HEK293T (cell line): ENCODE measurements at regions not wholly inside any gene's neighbourhood (a gene's known extent, or its start where the extent isn't known, plus 50 kb on each side); places are given as distances from the start of the nearest gene placed in this dataset.

Source experiments
- CTCF ChIA-PET: fragments of 350-600 bp; formaldehyde crosslinking; extraction: SDS; loops from one replicate; lab custom pipeline; 2021; ENCODE audit warnings: antibody characterized with exemption, inconsistent platforms; lab: Yijun Ruan, JAX
- POLR2A ChIA-PET: fragments of 350-600 bp; formaldehyde crosslinking; extraction: SDS; loops from one replicate; lab custom pipeline; 2020; ENCODE audit warnings: antibody characterized with exemption, inconsistent platforms; lab: Yijun Ruan, JAX
- DNase-seq: peaks from one replicate; pipeline ENCODE4 v3.0.0; 2012; ENCODE audit warnings: mixed read lengths; ENCODE audit errors: extremely low spot score
- ARNT ChIP-seq: fragments of 450-650 bp; IDR thresholded peaks from 2 replicates; pipeline ENCODE4 v1.6.1; 2017; ENCODE audit warnings: mild to moderate bottlenecking
- BHLHE40 ChIP-seq: fragments of 450-650 bp; IDR thresholded peaks from 2 replicates; pipeline ENCODE4 v1.6.1; 2016; ENCODE audit warnings: mild to moderate bottlenecking, moderate library complexity, borderline replicate concordance
- CTBP1 ChIP-seq: fragments of 450-650 bp; IDR thresholded peaks from 2 replicates; pipeline ENCODE4 v1.6.1; 2016; ENCODE audit warnings: borderline replicate concordance
- ELF4 ChIP-seq: fragments of 450-650 bp; IDR thresholded peaks from 2 replicates; pipeline ENCODE4 v1.6.1; 2017; ENCODE audit warnings: antibody characterized with exemption
- FOXA1 ChIP-seq: fragments of 450-650 bp; IDR thresholded peaks from 2 replicates; pipeline ENCODE4 v1.6.1; 2016; ENCODE audit warnings: mild to moderate bottlenecking
- FOXK2 ChIP-seq: fragments of 450-650 bp; IDR thresholded peaks from 2 replicates; pipeline ENCODE4 v1.6.1; 2016; ENCODE audit warnings: mild to moderate bottlenecking
- FOXM1 ChIP-seq: fragments of 450-650 bp; IDR thresholded peaks from 2 replicates; pipeline ENCODE4 v1.6.1; 2017; ENCODE audit warnings: mild to moderate bottlenecking, borderline replicate concordance
- HDGF ChIP-seq: fragments of 450-650 bp; IDR thresholded peaks from 2 replicates; pipeline ENCODE4 v1.6.1; 2017; ENCODE audit warnings: antibody characterized with exemption, borderline replicate concordance
- L3MBTL2 ChIP-seq: fragments of 450-650 bp; conservative IDR thresholded peaks from 2 replicates; pipeline ENCODE4 v1.6.1; 2016; ENCODE audit warnings: mild to moderate bottlenecking
- LEF1 ChIP-seq: fragments of 450-650 bp; IDR thresholded peaks from 2 replicates; pipeline ENCODE4 v1.6.1; 2017; ENCODE audit warnings: mild to moderate bottlenecking, borderline replicate concordance
- NFRKB ChIP-seq: fragments of 450-650 bp; IDR thresholded peaks from 2 replicates; pipeline ENCODE4 v1.6.1; 2016; ENCODE audit warnings: mild to moderate bottlenecking, moderate library complexity
- PKNOX1 ChIP-seq: fragments of 450-650 bp; IDR thresholded peaks from 2 replicates; pipeline ENCODE4 v1.6.1; 2016
- SP1 ChIP-seq: fragments of 450-650 bp; IDR thresholded peaks from 2 replicates; pipeline ENCODE4 v1.6.1; 2017
- SUZ12 ChIP-seq: fragments of 450-650 bp; IDR thresholded peaks from 2 replicates; pipeline ENCODE4 v1.6.1; 2016; ENCODE audit warnings: mild to moderate bottlenecking
- TARDBP ChIP-seq: fragments of 450-650 bp; IDR thresholded peaks from 2 replicates; pipeline ENCODE4 v1.6.1; 2016
- ZNF384 ChIP-seq: fragments of 450-650 bp; IDR thresholded peaks from 2 replicates; pipeline ENCODE4 v1.6.1; 2016

GRCh38 chr10:117788911-117789310 lies 246.4 kb downstream of the EMX2 start:
- ChIA-PET CTCF (no interaction called here), POLR2A (no interaction called here)
- TF ChIP-seq ZNF384 (no peak), SUZ12 (no peak), CTBP1 (no peak), ELF4 (no peak), FOXK2 (no peak), PKNOX1 (no peak), SP1 (no peak), ARNT (no peak), HDGF (no peak), BHLHE40 (no peak), LEF1 (no peak)
- DNase-seq, result no peak

- no peak for TF ChIP-seq SP1
- no peak for TF ChIP-seq ARNT
- no peak for TF ChIP-seq FOXA1
- no peak for TF ChIP-seq SUZ12
- no peak for TF ChIP-seq BHLHE40
- no peak for TF ChIP-seq ZNF384
- no peak for TF ChIP-seq NFRKB
- TF ChIP-seq HDGF, result no peak
- no peak for TF ChIP-seq LEF1
- no peak for TF ChIP-seq FOXK2
- TF ChIP-seq TARDBP, result no peak
- TF ChIP-seq CTBP1, result no peak
- no peak for TF ChIP-seq FOXM1
- TF ChIP-seq PKNOX1, result no peak
- no peak for TF ChIP-seq ELF4
- TF ChIP-seq L3MBTL2, result no peak
- ChIA-PET CTCF (interaction anchor here (1.1 kb wide), 1 partner anchor 252 kb away, joined by 3 read pairs; no protein-coding TSS in a partner anchor), POLR2A (no interaction called here)
- DNase-seq, result no peak
These were observed 247.6 kb downstream of the EMX2 start for GRCh38 chr10:117790179-117790578.

GRCh38 chr10:117790621-117791020 lies 248.1 kb downstream of the EMX2 start:
- TF ChIP-seq SP1, result no peak
- no peak for TF ChIP-seq FOXK2
- no peak for TF ChIP-seq FOXA1
- no peak for TF ChIP-seq CTBP1
- TF ChIP-seq FOXM1, result no peak
- no peak for TF ChIP-seq PKNOX1
- TF ChIP-seq LEF1, result no peak
- TF ChIP-seq ZNF384, result no peak
- TF ChIP-seq TARDBP, result no peak
- no peak for TF ChIP-seq ARNT
- no peak for TF ChIP-seq HDGF
- no peak for TF ChIP-seq L3MBTL2
- TF ChIP-seq ELF4, result no peak
- no peak for TF ChIP-seq SUZ12
- TF ChIP-seq BHLHE40, result no peak
- CTCF ChIA-PET, result interaction anchor here (1.1 kb wide), 1 partner anchor 252 kb away, joined by 3 read pairs; no protein-coding TSS in a partner anchor
- no peak for DNase-seq
- POLR2A ChIA-PET, result no interaction called here

GRCh38 chr10:117792214-117792613 lies 249.7 kb downstream of the EMX2 start:
- TF ChIP-seq FOXK2, result no peak
- no peak for TF ChIP-seq LEF1
- no peak for TF ChIP-seq ARNT
- TF ChIP-seq BHLHE40, result no peak
- no peak for TF ChIP-seq L3MBTL2
- no peak for TF ChIP-seq PKNOX1
- TF ChIP-seq ELF4, result no peak
- no peak for TF ChIP-seq SP1
- no peak for TF ChIP-seq NFRKB
- ChIA-PET POLR2A (no interaction called here), CTCF (no interaction called here)
- no peak for DNase-seq

GRCh38 chr10:117796130-117796745 lies 250.5 kb downstream of the RAB11FIP2 start:
- TF ChIP-seq L3MBTL2, result no peak
- peak; percentile 86 for TF ChIP-seq PKNOX1
- no peak for TF ChIP-seq SP1
- TF ChIP-seq FOXM1, result no peak
- no peak for TF ChIP-seq ZNF384
- no peak for TF ChIP-seq SUZ12
- DNase-seq, result peak; percentile 31
- ChIA-PET CTCF (interaction anchor here (0.6 kb wide), 1 partner anchor 25 kb away, joined by 3 read pairs; no protein-coding TSS in a partner anchor), POLR2A (no interaction called here)
